ENCODE measurements at regions not wholly inside any gene's neighbourhood (a gene's known extent, or its start where the extent isn't known, plus 50 kb on each side); places are given as distances from the start of the nearest gene placed in this dataset.
"Not testable (repeated sequence)": the region's sequence is repeated elsewhere in the genome, so short reads cannot be mapped to it uniquely, and the experiment has no call there.

GRCh38 chr5:147081311-147081764 is 153.5 kb upstream of the STK32A start:
- DNase-seq (ENCODE audit: low read depth) = no peak

- DNase-seq (ENCODE audit: low read depth) = no peak
These were observed 150.1 kb upstream of the STK32A start for GRCh38 chr5:147084702-147085101.

GRCh38 chr5:147085409-147085808 is 149.4 kb upstream of the STK32A start:
- DNase-seq (ENCODE audit: low read depth) = no peak

- no peak for DNase-seq (ENCODE audit: low read depth)
These were observed 142.8 kb upstream of the STK32A start for GRCh38 chr5:147092044-147092443.

GRCh38 chr5:147093138-147093537 is 141.7 kb upstream of the STK32A start:
- DNase-seq (ENCODE audit: low read depth) = no peak

GRCh38 chr5:147095740-147096139 is 139.1 kb upstream of the STK32A start:
- DNase-seq (ENCODE audit: low read depth) = no peak

GRCh38 chr5:147098233-147098790 is 136.5 kb upstream of the STK32A start:
- DNase-seq (ENCODE audit: low read depth) = no peak

GRCh38 chr5:147101659-147102369 is 133.0 kb upstream of the STK32A start:
- DNase-seq (ENCODE audit: low read depth) = no peak

- DNase-seq (ENCODE audit: low read depth) = no peak
These were observed 121.9 kb upstream of the STK32A start for GRCh38 chr5:147112899-147113298.

GRCh38 chr5:147113967-147114366 is 120.9 kb upstream of the STK32A start:
- DNase-seq (ENCODE audit: low read depth) = no peak

GRCh38 chr5:147139759-147140158 is 95.1 kb upstream of the STK32A start:
- DNase-seq (ENCODE audit: low read depth) = not testable (repeated sequence)

- no peak for DNase-seq (ENCODE audit: low read depth)
These were observed 94.3 kb upstream of the STK32A start for GRCh38 chr5:147140558-147140957.

- DNase-seq (ENCODE audit: low read depth) = not testable (repeated sequence)
These were observed 93.2 kb upstream of the STK32A start for GRCh38 chr5:147141580-147141979.

- DNase-seq (ENCODE audit: low read depth) = no peak
These were observed 91.6 kb upstream of the STK32A start for GRCh38 chr5:147143215-147143614.

- DNase-seq (ENCODE audit: low read depth) = no peak
These were observed 89.5 kb upstream of the STK32A start for GRCh38 chr5:147145328-147145727.

- DNase-seq (ENCODE audit: low read depth) = no peak
These were observed 86.1 kb upstream of the STK32A start for GRCh38 chr5:147148715-147149114.

- no peak for DNase-seq (ENCODE audit: low read depth)
These were observed 82.7 kb upstream of the STK32A start for GRCh38 chr5:147152086-147152485.

GRCh38 chr5:147154809-147155208 is 80.0 kb upstream of the STK32A start:
- no peak for DNase-seq (ENCODE audit: low read depth)

- DNase-seq (ENCODE audit: low read depth) = no peak
These were observed 78.8 kb upstream of the STK32A start for GRCh38 chr5:147156012-147156411.

- DNase-seq (ENCODE audit: low read depth) = no peak
These were observed 73.7 kb upstream of the STK32A start for GRCh38 chr5:147160902-147161700.

GRCh38 chr5:147162740-147163139 is 72.1 kb upstream of the STK32A start:
- no peak for DNase-seq (ENCODE audit: low read depth)

- DNase-seq (ENCODE audit: low read depth) = no peak
These were observed 67.3 kb upstream of the STK32A start for GRCh38 chr5:147167529-147167928.

Measured in T follicular helper cell (primary cell).